ENCODE measurements at regions not wholly inside any gene's neighbourhood (a gene's known extent, or its start where the extent isn't known, plus 50 kb on each side); places are given as distances from the start of the nearest gene placed in this dataset.

DNA sequence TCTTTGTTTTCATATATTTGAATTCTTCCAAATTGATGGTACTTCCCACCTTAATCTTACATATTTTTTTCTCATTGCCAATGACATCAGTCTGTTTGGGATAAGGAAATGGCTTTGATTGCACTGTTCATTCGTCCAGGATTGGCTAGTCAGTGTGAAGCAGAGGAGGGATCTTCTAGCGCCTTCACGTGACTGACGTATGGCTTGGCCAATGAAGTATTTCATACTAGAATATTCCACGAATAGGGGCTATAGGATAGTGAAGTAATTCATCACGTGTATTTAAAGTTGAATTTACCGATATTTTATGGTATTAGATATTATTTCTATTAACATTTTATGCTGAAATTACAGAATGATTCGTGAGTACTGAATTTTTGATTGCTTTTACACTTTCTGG is 178.7 kb upstream of the ZFHX3 start:
- Histone ChIP-seq H3K4me3 (replicated peaks in 1 of 3; ENCODE audit: insufficient read depth in 1 of 3, low read depth in 2 of 3, low read length in 3 of 3) (no peak overlapping the region), H3K9ac (ENCODE audit: insufficient read depth, low read depth, low read length) (no peak overlapping the region), H3K36me3 (replicated peaks in 1 of 2; ENCODE audit: control insufficient read depth in 1 of 2, insufficient read depth in 2 of 2, low read length in 2 of 2) (no peaks in the 10 kb centered on the region), H3K9me3 (ENCODE audit: low read length) (no peaks in the 10 kb centered on the region), H3K4me2 (ENCODE audit: low read depth, low read length) (no peak overlapping the region), H3K27me3 (ENCODE audit: control insufficient read depth in 1 of 2, insufficient read depth in 2 of 2, low read length in 2 of 2) (peaks cover 0 to 4% of the 10 kb centered on the region in 2 experiments; a peak in 1 of 5 replicates), H4K20me1 (ENCODE audit: insufficient read depth, low read length) (no peaks in the 10 kb centered on the region), H2AFZ (ENCODE audit: low read length) (no peak overlapping the region), H3K27ac (ENCODE audit: extremely low read length, insufficient read depth, low read length) (no peak overlapping the region), H3K4me1 (ENCODE audit: insufficient read depth, low read length) (no peaks in the 10 kb centered on the region), H3K79me2 (ENCODE audit: insufficient read depth, low read length) (no peaks in the 10 kb centered on the region)
- intact Hi-C loops (cut with micrococcal nuclease; ENCODE audit: unreplicated experiment) = no loop called here
- WGBS (ENCODE audit: low lambda C conversion rate) = 42% methylated on average over 8 of the region's 8 CpGs
- DNase-seq (ENCODE audit: low spot score) (no peak), ATAC-seq (no peak), FAIRE-seq (no peak)
- ChIA-PET CTCF (ENCODE audit: low intra/inter-chr PET ratio, low total read pairs) (no interaction called here), POLR2A (no interaction called here)
- BruUV-seq (replicated peaks) = no TSS peak
- in situ Hi-C loops (cut with HindIII; ENCODE audit: extremely low pct_ligation_motif_present, low pct_unique_long_range_greater_than_20kb) = no loop called here
- TF ChIP-seq GABPA (IDR thresholded peaks at IDR 0.05; ENCODE audit: low read depth, low read length) (no peak), GABPA (CRISPR knock-in tag; IDR thresholded peaks at IDR 0.05; ENCODE audit: low read depth) (no peak), ZNF33B (CRISPR knock-in tag; IDR thresholded peaks at IDR 0.05) (no peak), RARA (CRISPR knock-in tag; IDR thresholded peaks at IDR 0.05) (no peak), BORCS8-MEF2B (CRISPR knock-in tag; IDR thresholded peaks at IDR 0.05) (no peak), HMG20A (CRISPR knock-in tag; IDR thresholded peaks at IDR 0.05; ENCODE audit: borderline replicate concordance) (no peak), ZIK1 (CRISPR knock-in tag; IDR thresholded peaks at IDR 0.05; ENCODE audit: borderline replicate concordance, low read depth) (no peak), ZNF878 (CRISPR knock-in tag; IDR thresholded peaks at IDR 0.05) (no peak), TAF1 (CRISPR knock-in tag; IDR thresholded peaks at IDR 0.05) (no peak), RFX5 (IDR thresholded peaks at IDR 0.05; ENCODE audit: low read depth, low read length) (no peak), NFKB2 (CRISPR knock-in tag; IDR thresholded peaks at IDR 0.05; ENCODE audit: borderline replicate concordance) (no peak), ZNF563 (CRISPR knock-in tag; IDR thresholded peaks at IDR 0.05) (no peak), NONO (IDR thresholded peaks at IDR 0.05) (no peak), NONO (CRISPR knock-in tag; conservative IDR thresholded peaks at IDR 0.05) (no peak), ZNF607 (CRISPR knock-in tag; IDR thresholded peaks at IDR 0.05; ENCODE audit: borderline replicate concordance) (no peak), CENPX (CRISPR knock-in tag; IDR thresholded peaks at IDR 0.05) (no peak)
- TF ChIP-seq, protein P1, sequence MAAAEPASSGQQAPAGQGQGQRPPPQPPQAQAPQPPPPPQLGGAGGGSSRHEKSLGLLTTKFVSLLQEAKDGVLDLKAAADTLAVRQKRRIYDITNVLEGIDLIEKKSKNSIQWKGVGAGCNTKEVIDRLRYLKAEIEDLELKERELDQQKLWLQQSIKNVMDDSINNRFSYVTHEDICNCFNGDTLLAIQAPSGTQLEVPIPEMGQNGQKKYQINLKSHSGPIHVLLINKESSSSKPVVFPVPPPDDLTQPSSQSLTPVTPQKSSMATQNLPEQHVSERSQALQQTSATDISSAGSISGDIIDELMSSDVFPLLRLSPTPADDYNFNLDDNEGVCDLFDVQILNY (CRISPR knock-in tag; conservative IDR thresholded peaks at IDR 0.05) = no peak
- TF ChIP-seq, protein P2, sequence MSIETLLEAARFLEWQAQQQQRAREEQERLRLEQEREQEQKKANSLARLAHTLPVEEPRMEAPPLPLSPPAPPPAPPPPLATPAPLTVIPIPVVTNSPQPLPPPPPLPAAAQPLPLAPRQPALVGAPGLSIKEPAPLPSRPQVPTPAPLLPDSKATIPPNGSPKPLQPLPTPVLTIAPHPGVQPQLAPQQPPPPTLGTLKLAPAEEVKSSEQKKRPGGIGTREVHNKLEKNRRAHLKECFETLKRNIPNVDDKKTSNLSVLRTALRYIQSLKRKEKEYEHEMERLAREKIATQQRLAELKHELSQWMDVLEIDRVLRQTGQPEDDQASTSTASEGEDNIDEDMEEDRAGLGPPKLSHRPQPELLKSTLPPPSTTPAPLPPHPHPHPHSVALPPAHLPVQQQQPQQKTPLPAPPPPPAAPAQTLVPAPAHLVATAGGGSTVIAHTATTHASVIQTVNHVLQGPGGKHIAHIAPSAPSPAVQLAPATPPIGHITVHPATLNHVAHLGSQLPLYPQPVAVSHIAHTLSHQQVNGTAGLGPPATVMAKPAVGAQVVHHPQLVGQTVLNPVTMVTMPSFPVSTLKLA (IDR thresholded peaks at IDR 0.05) = no peak

All from HepG2 (cell line).